VCaP (cell line): ENCODE measurements at regions not wholly inside any gene's neighbourhood (a gene's known extent, or its start where the extent isn't known, plus 50 kb on each side); places are given as distances from the start of the nearest gene placed in this dataset.
"Not testable (repeated sequence)": the region's sequence is repeated elsewhere in the genome, so short reads cannot be mapped to it uniquely, and the experiment has no call there.

Experiments
- H3K27ac ChIP-seq: fragments of 450-650 bp; 2 replicates; pipeline ENCODE4 v1.5.1; 2017
- CTCF ChIP-seq: fragments of 450-650 bp; conservative IDR thresholded peaks from 2 replicates; pipeline ENCODE4 v1.5.1; 2017; ENCODE audit warnings: mild to moderate bottlenecking, moderate library complexity

GRCh38 chr1:95905818-95906395, 671.9 kb downstream of the RWDD3 start:
- no peak for TF ChIP-seq CTCF
- no peak overlapping the region for H3K27ac ChIP-seq

GRCh38 chr1:95911739-95912138, 677.7 kb downstream of the RWDD3 start:
- not testable (repeated sequence) for H3K27ac ChIP-seq

- no peak overlapping the region for H3K27ac ChIP-seq
- TF ChIP-seq CTCF: peak; percentile 87
Measured at GRCh38 chr1:95916616-95917015, 682.6 kb downstream of the RWDD3 start.

- no peak overlapping the region for H3K27ac ChIP-seq
- TF ChIP-seq CTCF: no peak
Measured at GRCh38 chr1:95924684-95925083, 690.7 kb downstream of the RWDD3 start.

GRCh38 chr1:95926331-95926730, 692.3 kb downstream of the RWDD3 start:
- no peak overlapping the region for H3K27ac ChIP-seq

GRCh38 chr1:95927061-95927460, 693.1 kb downstream of the RWDD3 start:
- TF ChIP-seq CTCF: no peak
- no peak overlapping the region; the same call in 1 of the 2 replicates for H3K27ac ChIP-seq

More at GRCh38 chr1:95926331-95926730, 692.3 kb downstream of the RWDD3 start:
- TF ChIP-seq CTCF: no peak

GRCh38 chr1:95935719-95936118, 701.7 kb downstream of the RWDD3 start:
- no peak for TF ChIP-seq CTCF
- no peak overlapping the region for H3K27ac ChIP-seq

GRCh38 chr1:95941121-95941798, 707.2 kb downstream of the RWDD3 start:
- H3K27ac ChIP-seq: no peak overlapping the region
- TF ChIP-seq CTCF: no peak
